Suppressor macrophage treated with lipopolysaccharide for 1 hour (primary cell): ENCODE measurements at regions not wholly inside any gene's neighbourhood (a gene's known extent, or its start where the extent isn't known, plus 50 kb on each side); places are given as distances from the start of the nearest gene placed in this dataset.
"Not testable (repeated sequence)": the region's sequence is repeated elsewhere in the genome, so short reads cannot be mapped to it uniquely, and the experiment has no call there.

Source experiments
- DNase-seq, 3 donors: peaks; one replicate each; pipeline ENCODE4 v3.0.0-alpha.2; 2020 to 2022

GRCh38 chr12:67760586-67761275 is 112.2 kb downstream of the DYRK2 start:
- DNase-seq = no peak

- no peak for DNase-seq
These were observed 113.0 kb downstream of the DYRK2 start for GRCh38 chr12:67761566-67761965.

GRCh38 chr12:67764055-67764454 is 115.5 kb downstream of the DYRK2 start:
- no peak for DNase-seq

GRCh38 chr12:67764946-67765619 is 116.5 kb downstream of the DYRK2 start:
- no peak for DNase-seq

GRCh38 chr12:67765776-67766766 is 117.5 kb downstream of the DYRK2 start:
- DNase-seq = peak; percentile 45 to 59 (median 59)

GRCh38 chr12:67772267-67773169 is 124.0 kb downstream of the DYRK2 start:
- DNase-seq = no peak

- no peak for DNase-seq
These were observed 125.4 kb downstream of the DYRK2 start for GRCh38 chr12:67773896-67774295.

GRCh38 chr12:67774983-67775587 is 126.5 kb downstream of the DYRK2 start:
- DNase-seq = no peak

GRCh38 chr12:67780580-67781084 is 132.1 kb downstream of the DYRK2 start:
- DNase-seq = no peak

- DNase-seq = no peak
These were observed 134.0 kb downstream of the DYRK2 start for GRCh38 chr12:67782573-67782972.

GRCh38 chr12:67783393-67783792 is 134.8 kb downstream of the DYRK2 start:
- DNase-seq = peak in 1 of 3 donors; percentile 23

- peak in 1 of 3 donors; percentile 2 for DNase-seq
These were observed 136.3 kb downstream of the DYRK2 start for GRCh38 chr12:67784831-67785230.

- no peak for DNase-seq
These were observed 137.5 kb downstream of the DYRK2 start for GRCh38 chr12:67786086-67786485.

GRCh38 chr12:67788118-67788517 is 139.6 kb downstream of the DYRK2 start:
- DNase-seq = no peak

GRCh38 chr12:67789266-67789665 is 140.7 kb downstream of the DYRK2 start:
- no peak for DNase-seq

GRCh38 chr12:67790660-67791059 is 142.1 kb downstream of the DYRK2 start:
- DNase-seq = no peak

- DNase-seq = not testable (repeated sequence)
These were observed 142.8 kb downstream of the DYRK2 start for GRCh38 chr12:67791362-67791761.

GRCh38 chr12:67792185-67792584 is 143.6 kb downstream of the DYRK2 start:
- DNase-seq = peak in 2 of 3 donors; percentile 14 to 17

GRCh38 chr12:67794161-67794560 is 145.6 kb downstream of the DYRK2 start:
- no peak for DNase-seq

GRCh38 chr12:67795236-67795635 is 146.7 kb downstream of the DYRK2 start:
- no peak for DNase-seq

- DNase-seq = no peak
These were observed 148.7 kb downstream of the DYRK2 start for GRCh38 chr12:67797185-67797741.
